Brain microvascular endothelial cell (primary cell): ENCODE measurements at regions not wholly inside any gene's neighbourhood (a gene's known extent, or its start where the extent isn't known, plus 50 kb on each side); places are given as distances from the start of the nearest gene placed in this dataset.

Experiments used
- DNase-seq: peaks from one replicate; pipeline ENCODE4 v3.0.0-alpha.2; 2020
- H3K27ac ChIP-seq: fragments of 250-450 bp; sonication (Bioruptor Pico); 2 replicates; pipeline ENCODE4 v1.5.1; 2020; ENCODE audit warnings: mild to moderate bottlenecking, moderate library complexity
- H3K27me3 ChIP-seq: fragments of 250-450 bp; sonication (Bioruptor Pico); replicated peaks from 2 replicates; pipeline ENCODE4 v1.5.1; 2020; ENCODE audit warnings: mild to moderate bottlenecking
- H3K36me3 ChIP-seq: fragments of 250-450 bp; sonication (Bioruptor Pico); replicated peaks from 2 replicates; pipeline ENCODE4 v1.5.1; 2020; ENCODE audit warnings: mild to moderate bottlenecking
- H3K4me3 ChIP-seq: 2 replicates; pipeline ENCODE4 v1.5.1; 2011; ENCODE audit warnings: low read depth, mild to moderate bottlenecking, control low read depth, low read length, moderate library complexity
- CTCF ChIP-seq: IDR thresholded peaks from 2 replicates; pipeline ENCODE4 v1.5.1; 2011; ENCODE audit warnings: low read depth, mild to moderate bottlenecking, moderate library complexity, low read length, control low read depth, inconsistent platforms; ENCODE audit errors: missing control alignments
- in situ Hi-C: cut with HindIII; loops from 2 replicates; pipeline ENCODE4 v1.10.0; 2017; ENCODE audit warnings: low sequenced_read_pairs, low pct_ligation_motif_present

DNA sequence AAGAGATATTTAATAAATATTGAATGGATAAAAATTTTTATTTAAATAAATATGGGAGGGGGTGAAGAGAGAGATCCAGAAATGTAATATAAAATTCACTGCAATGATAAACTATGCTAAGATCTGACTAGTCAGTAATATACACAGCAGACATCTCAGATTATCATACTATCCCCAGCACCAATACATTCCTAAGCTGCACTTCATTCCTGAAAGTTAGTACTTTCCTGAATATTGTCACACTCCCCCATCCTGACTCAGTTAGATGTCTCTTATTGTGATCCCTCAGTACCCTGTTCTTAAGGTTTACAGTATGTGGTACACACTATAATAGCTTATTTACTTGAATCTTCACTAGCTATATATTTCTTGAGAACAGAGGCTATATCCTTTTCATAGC lies 88.3 kb upstream of the KCNQ5 start:
- Histone ChIP-seq H3K27ac (no peak overlapping the region), H3K27me3 (no peaks in the 10 kb centered on the region), H3K36me3 (no peaks in the 10 kb centered on the region), H3K4me3 (no peak overlapping the region)
- DNase-seq = peak; percentile 16
- in situ Hi-C loops = no loop called here
- TF ChIP-seq CTCF = no peak

DNA sequence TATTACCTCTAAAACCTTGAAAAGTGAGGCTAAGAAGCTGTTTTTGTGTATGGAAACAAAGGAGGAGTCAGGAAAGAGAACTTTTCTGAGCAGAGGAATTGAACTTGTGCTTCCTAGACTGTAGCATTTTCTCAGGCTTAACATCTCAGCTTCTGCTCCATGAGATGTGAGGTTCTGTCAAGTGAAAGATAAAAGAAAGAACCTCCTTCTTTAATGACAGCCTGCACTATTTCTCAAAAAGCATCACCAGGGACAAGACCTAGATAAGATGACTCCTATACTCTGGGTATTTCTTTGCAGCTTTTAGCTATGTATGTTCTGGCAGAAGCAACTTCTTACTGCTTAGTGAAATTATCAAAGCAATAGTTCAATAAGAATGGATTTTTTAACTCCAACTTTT lies 87.6 kb upstream of the KCNQ5 start:
- in situ Hi-C loops = no loop called here
- Histone ChIP-seq H3K4me3 (no peak overlapping the region), H3K27me3 (no peaks in the 10 kb centered on the region), H3K27ac (no peak overlapping the region), H3K36me3 (no peaks in the 10 kb centered on the region)
- no peak for DNase-seq
- no peak for TF ChIP-seq CTCF

DNA sequence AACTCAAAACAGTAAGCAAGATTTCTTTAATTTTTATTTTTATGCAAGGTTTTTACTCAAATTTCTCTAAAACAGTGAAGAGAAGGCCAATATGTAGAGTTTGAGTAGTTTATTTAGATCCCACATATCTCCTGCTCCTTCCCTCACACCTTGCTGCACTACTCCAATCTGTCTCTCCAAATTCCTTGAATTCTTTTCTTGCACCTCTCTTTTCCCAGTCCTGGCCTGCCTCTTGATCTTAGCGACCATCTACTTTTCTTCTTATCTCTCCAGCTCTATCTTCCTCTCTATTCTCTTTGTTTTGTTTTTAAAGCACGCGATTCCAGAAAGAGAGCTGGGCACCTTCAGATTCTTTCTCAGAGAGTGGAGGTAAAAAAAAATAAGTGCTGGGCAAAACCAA lies 86.7 kb upstream of the KCNQ5 start:
- no peak for DNase-seq
- in situ Hi-C loops = no loop called here
- TF ChIP-seq CTCF = no peak
- Histone ChIP-seq H3K27me3 (no peaks in the 10 kb centered on the region), H3K4me3 (no peak overlapping the region), H3K36me3 (no peaks in the 10 kb centered on the region), H3K27ac (no peak overlapping the region)

DNA sequence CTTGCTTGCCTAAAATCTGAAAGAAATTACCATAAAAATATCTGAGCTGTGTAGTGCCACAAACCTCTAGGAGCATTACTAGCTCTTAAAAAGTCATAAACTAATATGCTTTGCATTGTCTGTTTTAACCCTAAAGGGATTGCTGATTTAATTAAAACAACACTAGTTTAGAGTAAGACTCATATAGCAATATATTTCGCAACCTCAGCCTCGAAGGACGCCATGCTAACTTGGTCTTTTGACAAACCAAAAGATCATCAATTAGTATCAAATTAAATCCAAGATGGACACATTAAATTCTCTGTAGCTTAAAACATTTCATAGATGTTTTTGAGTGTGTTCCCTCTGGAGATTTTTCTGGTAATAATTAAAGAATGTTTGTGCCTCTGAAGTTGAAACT lies 74.8 kb upstream of the KCNQ5 start:
- no peak for TF ChIP-seq CTCF
- in situ Hi-C loops = no loop called here

GRCh38 chr6:72551470-72551869 lies 70.4 kb upstream of the KCNQ5 start:
- in situ Hi-C loops = no loop called here
- TF ChIP-seq CTCF = no peak
- Histone ChIP-seq H3K4me3 (no peak overlapping the region), H3K36me3 (no peaks in the 10 kb centered on the region), H3K27me3 (no peaks in the 10 kb centered on the region), H3K27ac (no peak overlapping the region)
- no peak for DNase-seq

More for the DNA sequence above, 74.8 kb upstream of the KCNQ5 start:
- Histone ChIP-seq H3K4me3 (no peak overlapping the region), H3K27me3 (no peaks in the 10 kb centered on the region), H3K27ac (no peak overlapping the region), H3K36me3 (no peaks in the 10 kb centered on the region)
- no peak for DNase-seq

DNA sequence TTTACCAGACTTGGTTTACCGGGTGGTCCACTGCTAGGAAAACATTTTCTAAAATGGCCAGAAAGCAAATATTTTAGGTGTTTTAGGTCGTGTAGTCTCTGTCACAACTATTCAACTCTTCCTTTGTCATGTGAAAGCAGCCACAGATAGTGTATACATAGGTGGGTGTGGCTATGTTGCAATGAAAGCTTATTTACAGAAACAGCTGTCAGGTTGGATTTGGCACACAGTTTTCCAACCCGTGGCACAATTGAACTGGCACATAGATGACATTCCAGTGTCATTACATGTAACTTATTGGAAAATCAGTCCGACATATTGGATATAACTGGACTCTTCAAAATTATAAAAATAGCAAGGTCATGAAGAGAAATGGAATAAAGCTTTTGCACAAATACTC lies 68.9 kb upstream of the KCNQ5 start:
- TF ChIP-seq CTCF = no peak
- Histone ChIP-seq H3K27ac (peak overlapping the region; percentile 97), H3K4me3 (no peak overlapping the region), H3K27me3 (no peaks in the 10 kb centered on the region), H3K36me3 (no peaks in the 10 kb centered on the region)
- in situ Hi-C loops = no loop called here
- peak; percentile 20 for DNase-seq
